ENCODE measurements at regions not wholly inside any gene's neighbourhood (a gene's known extent, or its start where the extent isn't known, plus 50 kb on each side); places are given as distances from the start of the nearest gene placed in this dataset.

GRCh38 chr6:28810659-28811053 is 113.1 kb downstream of the TRIM27 start:
- Mint-ChIP-seq H3K27ac (no peak overlapping the region), H3K36me3 (ENCODE audit: insufficient read depth) (no peaks in the 10 kb centered on the region), H3K4me3 (ENCODE audit: low read depth) (peak overlapping the region; percentile 6), H3K9me3 (ENCODE audit: low read depth) (no peaks in the 10 kb centered on the region), H3K4me1 (ENCODE audit: low read depth) (peaks cover 16% of the 10 kb centered on the region), H3K27me3 (peaks cover 97% of the 10 kb centered on the region)
- DNase-seq (ENCODE audit: low spot score, unreplicated experiment) = no peak
- TF ChIP-seq CTCF (IDR thresholded peaks at IDR 0.05; ENCODE audit: unreplicated experiment) = no peak

GRCh38 chr6:28811873-28812272 is 111.9 kb downstream of the TRIM27 start:
- peaks cover 16% of the 10 kb centered on the region for H3K4me1 Mint-ChIP-seq (ENCODE audit: low read depth)
- TF ChIP-seq CTCF (IDR thresholded peaks at IDR 0.05; ENCODE audit: unreplicated experiment) = no peak
- no peaks in the 10 kb centered on the region for H3K36me3 Mint-ChIP-seq (ENCODE audit: insufficient read depth)
- no peak for DNase-seq (ENCODE audit: low spot score, unreplicated experiment)
- H3K27me3 Mint-ChIP-seq = peaks cover 98% of the 10 kb centered on the region
- no peaks in the 10 kb centered on the region for H3K9me3 Mint-ChIP-seq (ENCODE audit: low read depth)
- H3K27ac Mint-ChIP-seq = no peak overlapping the region
- H3K4me3 Mint-ChIP-seq (ENCODE audit: low read depth) = no peak overlapping the region

DNA sequence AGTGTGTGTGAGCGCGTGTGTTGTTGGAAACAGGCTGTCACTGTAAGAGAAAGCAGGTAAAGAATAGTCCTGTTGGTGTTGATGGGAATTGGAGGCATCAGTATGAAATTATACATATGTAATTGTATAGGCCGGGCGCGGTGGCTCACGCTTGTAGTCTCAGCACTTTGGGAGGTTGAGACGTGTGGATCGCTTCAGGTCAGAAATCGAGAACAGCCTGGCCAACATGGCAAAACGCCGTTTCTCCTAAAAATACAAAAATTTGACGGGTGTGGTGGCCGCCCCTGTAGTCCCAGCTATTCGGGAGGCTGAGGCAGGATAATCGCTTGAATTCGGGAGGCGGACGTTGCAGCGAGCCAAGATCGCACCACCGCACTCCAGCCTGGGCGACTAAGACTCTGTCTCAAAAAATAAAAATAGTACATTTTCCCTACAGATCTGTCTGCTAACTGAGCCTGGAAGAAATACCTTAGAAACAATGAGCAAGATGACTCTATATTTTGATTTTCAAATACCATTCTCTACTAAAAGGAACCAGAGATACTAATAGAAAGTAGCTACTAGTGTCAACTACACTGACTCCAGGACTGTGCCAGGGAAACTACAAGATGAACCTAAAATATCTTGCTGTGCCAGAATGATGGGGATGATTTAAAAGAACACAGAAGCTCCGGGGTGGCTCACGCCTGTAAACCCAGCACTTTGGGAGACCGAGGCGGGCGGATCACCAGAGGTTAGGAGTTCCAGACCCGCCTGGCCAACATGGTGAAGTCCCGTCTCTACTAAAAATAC is 110.8 kb downstream of the TRIM27 start:
- Mint-ChIP-seq H3K4me1 (ENCODE audit: low read depth) (peaks cover 16% of the 10 kb centered on the region), H3K9me3 (ENCODE audit: low read depth) (no peaks in the 10 kb centered on the region), H3K27ac (no peak overlapping the region), H3K36me3 (ENCODE audit: insufficient read depth) (no peaks in the 10 kb centered on the region), H3K4me3 (ENCODE audit: low read depth) (no peak overlapping the region), H3K27me3 (peaks cover 98% of the 10 kb centered on the region)
- TF ChIP-seq CTCF (IDR thresholded peaks at IDR 0.05; ENCODE audit: unreplicated experiment) = no peak
- DNase-seq (ENCODE audit: low spot score, unreplicated experiment) = no peak

GRCh38 chr6:28814032-28814976 is 109.5 kb downstream of the TRIM27 start:
- DNase-seq (ENCODE audit: low spot score, unreplicated experiment) = no peak
- Mint-ChIP-seq H3K27ac (peak overlapping the region; percentile 89), H3K4me1 (ENCODE audit: low read depth) (peaks cover 16% of the 10 kb centered on the region), H3K27me3 (peaks cover 98% of the 10 kb centered on the region), H3K9me3 (ENCODE audit: low read depth) (no peaks in the 10 kb centered on the region), H3K4me3 (ENCODE audit: low read depth) (peak overlapping the region; percentile 66), H3K36me3 (ENCODE audit: insufficient read depth) (no peaks in the 10 kb centered on the region)
- no peak for TF ChIP-seq CTCF (IDR thresholded peaks at IDR 0.05; ENCODE audit: unreplicated experiment)

- Mint-ChIP-seq H3K9me3 (ENCODE audit: low read depth) (no peaks in the 10 kb centered on the region), H3K4me1 (ENCODE audit: low read depth) (peaks cover 6% of the 10 kb centered on the region), H3K36me3 (ENCODE audit: insufficient read depth) (no peaks in the 10 kb centered on the region), H3K4me3 (ENCODE audit: low read depth) (no peak overlapping the region), H3K27ac (peak overlapping the region; percentile 49), H3K27me3 (peaks cover 91% of the 10 kb centered on the region)
- no peak for TF ChIP-seq CTCF (IDR thresholded peaks at IDR 0.05; ENCODE audit: unreplicated experiment)
- DNase-seq (ENCODE audit: low spot score, unreplicated experiment) = no peak
Observed at GRCh38 chr6:28816339-28816908, 107.4 kb downstream of the TRIM27 start.
